Large intestine (tissue), 3 donors: ENCODE measurements at regions not wholly inside any gene's neighbourhood (a gene's known extent, or its start where the extent isn't known, plus 50 kb on each side); places are given as distances from the start of the nearest gene placed in this dataset.
A peak's percentile ranks its signal among the peaks of the same experiment; 100 is the strongest.

Source experiments
- DNase-seq, 2 donors: peaks; one replicate each; pipeline versions ENCODE4 v3.0.0 to v3.0.0-alpha.2; 2013
- H3K27ac ChIP-seq: one replicate; pipeline ENCODE4 v1.5.1; 2013; ENCODE audit warnings: low read length
- H3K27me3 ChIP-seq: 2 replicates; pipeline ENCODE4 v1.6.1; 2013; ENCODE audit warnings: low read length; ENCODE audit not compliant: control insufficient read depth, insufficient read depth
- H3K36me3 ChIP-seq: 2 replicates; pipeline ENCODE4 v1.6.1; 2013; ENCODE audit warnings: low read length; ENCODE audit not compliant: control insufficient read depth, insufficient read depth
- H3K4me1 ChIP-seq: one replicate; pipeline ENCODE4 v1.6.1; 2013; ENCODE audit warnings: low read length; ENCODE audit not compliant: control insufficient read depth, insufficient read depth
- H3K4me3 ChIP-seq: one replicate; pipeline ENCODE4 v1.5.1; 2013; ENCODE audit warnings: low read length
- H3K9me3 ChIP-seq: one replicate; pipeline ENCODE4 v1.6.1; 2013; ENCODE audit warnings: mild to moderate bottlenecking, low read depth, low read length, moderate library complexity; ENCODE audit not compliant: control insufficient read depth
- WGBS: methylation state at CpG from one replicate; pipeline ENCODE4 v1.1.5; 2013; ENCODE audit warnings: low lambda C conversion rate; ENCODE audit not compliant: insufficient coverage; 5-methylcytosine and 5-hydroxymethylcytosine counted together

- WGBS = no CpG with 5 or more reads among the region's 3 CpGs
- H3K4me1 ChIP-seq = no peaks in the 10 kb centered on the region
- no peaks in the 10 kb centered on the region for H3K9me3 ChIP-seq
- no peaks in the 10 kb centered on the region for H3K36me3 ChIP-seq
- H3K27ac ChIP-seq = no peak overlapping the region
- H3K4me3 ChIP-seq = no peak overlapping the region
- no peak for DNase-seq
- H3K27me3 ChIP-seq = no peaks in the 10 kb centered on the region
These were observed 92.3 kb upstream of the MAD2L1 start for GRCh38 chr4:120158841-120159463.

- WGBS = 76% methylated on average over 2 of the region's 2 CpGs
These were observed 91.4 kb upstream of the MAD2L1 start for GRCh38 chr4:120158046-120158445.

GRCh38 chr4:120156120-120156718 is 89.6 kb upstream of the MAD2L1 start:
- Histone ChIP-seq H3K4me1 (no peaks in the 10 kb centered on the region), H3K27me3 (no peaks in the 10 kb centered on the region), H3K36me3 (no peaks in the 10 kb centered on the region), H3K4me3 (no peak overlapping the region), H3K27ac (no peak overlapping the region), H3K9me3 (no peaks in the 10 kb centered on the region)
- WGBS = 38% methylated on average over 2 of the region's 5 CpGs
- DNase-seq = peak; percentile 45 to 49

More at GRCh38 chr4:120158046-120158445, 91.4 kb upstream of the MAD2L1 start:
- DNase-seq = no peak
- Histone ChIP-seq H3K4me3 (no peak overlapping the region), H3K4me1 (no peaks in the 10 kb centered on the region), H3K27ac (no peak overlapping the region), H3K36me3 (no peaks in the 10 kb centered on the region), H3K9me3 (no peaks in the 10 kb centered on the region), H3K27me3 (no peaks in the 10 kb centered on the region)

- Histone ChIP-seq H3K27me3 (no peaks in the 10 kb centered on the region), H3K27ac (no peak overlapping the region), H3K9me3 (no peaks in the 10 kb centered on the region), H3K4me3 (no peak overlapping the region), H3K4me1 (no peaks in the 10 kb centered on the region), H3K36me3 (no peaks in the 10 kb centered on the region)
- WGBS = 100% methylated on average over 1 of the region's 3 CpGs
- no peak for DNase-seq
These were observed 88.6 kb upstream of the MAD2L1 start for GRCh38 chr4:120155287-120155686.

- H3K27me3 ChIP-seq = no peaks in the 10 kb centered on the region
- no peaks in the 10 kb centered on the region for H3K36me3 ChIP-seq
- WGBS = 100% methylated on average over 1 of the region's 3 CpGs
- DNase-seq = no peak
- H3K4me1 ChIP-seq = no peaks in the 10 kb centered on the region
- H3K4me3 ChIP-seq = no peak overlapping the region
- H3K27ac ChIP-seq = no peak overlapping the region
- H3K9me3 ChIP-seq = no peaks in the 10 kb centered on the region
These were observed 78.0 kb upstream of the MAD2L1 start for GRCh38 chr4:120144634-120145033.

GRCh38 chr4:120144041-120144440 is 77.4 kb upstream of the MAD2L1 start:
- no peaks in the 10 kb centered on the region for H3K36me3 ChIP-seq
- no peak overlapping the region for H3K27ac ChIP-seq
- H3K4me1 ChIP-seq = no peaks in the 10 kb centered on the region
- H3K4me3 ChIP-seq = no peak overlapping the region
- DNase-seq = no peak
- no peaks in the 10 kb centered on the region for H3K27me3 ChIP-seq
- no CpG with 5 or more reads among the region's 5 CpGs for WGBS
- H3K9me3 ChIP-seq = no peaks in the 10 kb centered on the region

GRCh38 chr4:120139392-120139791 is 72.7 kb upstream of the MAD2L1 start:
- Histone ChIP-seq H3K27me3 (no peaks in the 10 kb centered on the region), H3K27ac (no peak overlapping the region), H3K9me3 (no peaks in the 10 kb centered on the region), H3K36me3 (no peaks in the 10 kb centered on the region), H3K4me1 (no peaks in the 10 kb centered on the region), H3K4me3 (no peak overlapping the region)
- no peak for DNase-seq

GRCh38 chr4:120132935-120133334 is 66.3 kb upstream of the MAD2L1 start:
- Histone ChIP-seq H3K4me1 (no peaks in the 10 kb centered on the region), H3K27me3 (no peaks in the 10 kb centered on the region), H3K9me3 (no peaks in the 10 kb centered on the region), H3K4me3 (no peak overlapping the region), H3K36me3 (no peaks in the 10 kb centered on the region), H3K27ac (no peak overlapping the region)
- DNase-seq = peak in 1 of 2 donors; percentile 3
- 0% methylated on average over 1 of the region's 2 CpGs for WGBS

GRCh38 chr4:120130786-120131185 is 64.1 kb upstream of the MAD2L1 start:
- no peak overlapping the region for H3K4me3 ChIP-seq
- no peaks in the 10 kb centered on the region for H3K4me1 ChIP-seq
- H3K27me3 ChIP-seq = no peaks in the 10 kb centered on the region
- no peak for DNase-seq
- no peak overlapping the region for H3K27ac ChIP-seq
- no peaks in the 10 kb centered on the region for H3K36me3 ChIP-seq
- H3K9me3 ChIP-seq = no peaks in the 10 kb centered on the region
- no CpG with 5 or more reads among the region's 2 CpGs for WGBS
